Erythroblast (primary cell): ENCODE measurements at regions not wholly inside any gene's neighbourhood (a gene's known extent, or its start where the extent isn't known, plus 50 kb on each side); places are given as distances from the start of the nearest gene placed in this dataset.
"Not testable (repeated sequence)": the region's sequence is repeated elsewhere in the genome, so short reads cannot be mapped to it uniquely, and the experiment has no call there.

ENCODE experiments used
- GATA1 ChIP-seq: IDR thresholded peaks from 2 replicates; pipeline ENCODE4 v1.6.1; 2011; ENCODE audit warnings: low read depth, mild to moderate bottlenecking, control low read depth, low read length, moderate library complexity
- POLR2A ChIP-seq: IDR thresholded peaks from 2 replicates; pipeline ENCODE4 v1.6.1; 2011; ENCODE audit warnings: mild to moderate bottlenecking, low read length

DNA sequence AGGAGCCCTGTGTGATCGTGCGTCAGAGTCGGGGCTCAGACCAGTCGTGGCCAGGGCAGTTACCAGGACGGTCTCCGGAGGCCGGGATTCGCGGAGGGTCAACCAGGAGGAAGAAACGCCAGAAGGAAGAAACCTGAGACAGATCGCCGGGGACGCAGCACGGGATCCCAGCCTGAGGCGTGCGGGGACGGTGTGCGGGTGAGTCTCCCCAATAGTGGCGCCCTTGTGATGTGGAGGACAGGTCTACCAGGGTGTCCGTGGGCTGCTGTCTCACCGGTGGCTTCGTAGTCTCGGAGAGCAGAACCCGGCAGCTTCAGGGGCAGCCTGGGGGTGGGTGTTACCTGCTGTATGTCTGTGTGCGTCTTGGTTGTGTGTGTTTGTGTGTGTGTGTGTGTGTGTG lies 1399.1 kb upstream of the PCDH10 start:
- TF ChIP-seq POLR2A, GATA1: not testable (repeated sequence)
